ENCODE measurements at regions not wholly inside any gene's neighbourhood (a gene's known extent, or its start where the extent isn't known, plus 50 kb on each side); places are given as distances from the start of the nearest gene placed in this dataset.

- Mint-ChIP-seq H3K27me3 (no peaks in the 10 kb centered on the region), H3K4me3 (no peak overlapping the region), H3K4me1 (no peaks in the 10 kb centered on the region), H3K27ac (no peak overlapping the region), H3K9me3 (no peaks in the 10 kb centered on the region), H3K36me3 (ENCODE audit: low read depth) (no peaks in the 10 kb centered on the region)
- no peak for DNase-seq
- ATAC-seq: no peak
Observed at GRCh38 chr4:58749206-58749605, 1639.0 kb upstream of the IGFBP7 start.

GRCh38 chr4:58740897-58741296 is 1630.7 kb upstream of the IGFBP7 start:
- Mint-ChIP-seq H3K4me1 (no peaks in the 10 kb centered on the region), H3K27ac (no peak overlapping the region), H3K36me3 (ENCODE audit: low read depth) (no peaks in the 10 kb centered on the region), H3K9me3 (peaks cover 12% of the 10 kb centered on the region), H3K4me3 (no peak overlapping the region), H3K27me3 (no peaks in the 10 kb centered on the region)
- DNase-seq (no peak), ATAC-seq (no peak)

- Mint-ChIP-seq H3K9me3 (peaks cover 12% of the 10 kb centered on the region), H3K27me3 (no peaks in the 10 kb centered on the region), H3K4me1 (no peaks in the 10 kb centered on the region), H3K36me3 (ENCODE audit: low read depth) (no peaks in the 10 kb centered on the region), H3K27ac (no peak overlapping the region), H3K4me3 (no peak overlapping the region)
- ATAC-seq: no peak
- DNase-seq: no peak
Observed at GRCh38 chr4:58739275-58739674, 1629.1 kb upstream of the IGFBP7 start.

GRCh38 chr4:58738375-58738774 is 1628.2 kb upstream of the IGFBP7 start:
- no peak for ATAC-seq
- no peak for DNase-seq
- Mint-ChIP-seq H3K27me3 (no peaks in the 10 kb centered on the region), H3K4me3 (no peak overlapping the region), H3K27ac (no peak overlapping the region), H3K36me3 (ENCODE audit: low read depth) (no peaks in the 10 kb centered on the region), H3K4me1 (no peaks in the 10 kb centered on the region), H3K9me3 (peaks cover 12% of the 10 kb centered on the region)

GRCh38 chr4:58734030-58734674 is 1624.0 kb upstream of the IGFBP7 start:
- no peak for ATAC-seq
- DNase-seq: no peak
- Mint-ChIP-seq H3K4me1 (no peaks in the 10 kb centered on the region), H3K36me3 (ENCODE audit: low read depth) (no peaks in the 10 kb centered on the region), H3K4me3 (no peak overlapping the region), H3K27ac (no peak overlapping the region), H3K9me3 (peaks cover 7% of the 10 kb centered on the region), H3K27me3 (no peaks in the 10 kb centered on the region)

- no peak overlapping the region for H3K27ac Mint-ChIP-seq
- no peaks in the 10 kb centered on the region for H3K36me3 Mint-ChIP-seq (ENCODE audit: low read depth)
- no peak overlapping the region for H3K4me3 Mint-ChIP-seq
- DNase-seq (no peak), ATAC-seq (no peak)
- no peaks in the 10 kb centered on the region for H3K4me1 Mint-ChIP-seq
- H3K27me3 Mint-ChIP-seq: no peaks in the 10 kb centered on the region
- H3K9me3 Mint-ChIP-seq: peaks cover 4% of the 10 kb centered on the region
Observed at GRCh38 chr4:58732973-58733372, 1622.8 kb upstream of the IGFBP7 start.

GRCh38 chr4:58723954-58724353 is 1613.8 kb upstream of the IGFBP7 start:
- ATAC-seq: no peak
- Mint-ChIP-seq H3K4me1 (no peaks in the 10 kb centered on the region), H3K9me3 (no peaks in the 10 kb centered on the region), H3K36me3 (ENCODE audit: low read depth) (no peaks in the 10 kb centered on the region), H3K27me3 (no peaks in the 10 kb centered on the region), H3K27ac (no peak overlapping the region), H3K4me3 (no peak overlapping the region)
- DNase-seq: no peak

GRCh38 chr4:58711039-58711438 is 1600.9 kb upstream of the IGFBP7 start:
- DNase-seq (no peak), ATAC-seq (no peak)
- Mint-ChIP-seq H3K27me3 (no peaks in the 10 kb centered on the region), H3K4me3 (no peak overlapping the region), H3K4me1 (no peaks in the 10 kb centered on the region), H3K27ac (no peak overlapping the region), H3K9me3 (peaks cover 12% of the 10 kb centered on the region), H3K36me3 (ENCODE audit: low read depth) (no peaks in the 10 kb centered on the region)

GRCh38 chr4:58688568-58688967 is 1578.4 kb upstream of the IGFBP7 start:
- DNase-seq: no peak
- no peaks in the 10 kb centered on the region for H3K27me3 Mint-ChIP-seq
- no peak overlapping the region for H3K4me3 Mint-ChIP-seq
- H3K27ac Mint-ChIP-seq: no peak overlapping the region
- no peaks in the 10 kb centered on the region for H3K36me3 Mint-ChIP-seq (ENCODE audit: low read depth)
- peaks cover 9% of the 10 kb centered on the region for H3K9me3 Mint-ChIP-seq
- ATAC-seq: no peak
- no peaks in the 10 kb centered on the region for H3K4me1 Mint-ChIP-seq

GRCh38 chr4:58679886-58680285 is 1569.7 kb upstream of the IGFBP7 start:
- ATAC-seq: no peak
- Mint-ChIP-seq H3K9me3 (no peaks in the 10 kb centered on the region), H3K27ac (no peak overlapping the region), H3K4me1 (no peaks in the 10 kb centered on the region), H3K36me3 (ENCODE audit: low read depth) (no peaks in the 10 kb centered on the region), H3K27me3 (no peaks in the 10 kb centered on the region), H3K4me3 (no peak overlapping the region)
- no peak for DNase-seq

GRCh38 chr4:58679051-58679450 is 1568.9 kb upstream of the IGFBP7 start:
- Mint-ChIP-seq H3K4me1 (no peaks in the 10 kb centered on the region), H3K9me3 (no peaks in the 10 kb centered on the region), H3K27ac (no peak overlapping the region), H3K27me3 (no peaks in the 10 kb centered on the region), H3K4me3 (no peak overlapping the region), H3K36me3 (ENCODE audit: low read depth) (no peaks in the 10 kb centered on the region)
- ATAC-seq (no peak), DNase-seq (no peak)

- DNase-seq: no peak
- no peak overlapping the region for H3K4me3 Mint-ChIP-seq
Observed at GRCh38 chr4:58669783-58670182, 1559.6 kb upstream of the IGFBP7 start.

GRCh38 chr4:58665649-58666048 is 1555.5 kb upstream of the IGFBP7 start:
- ATAC-seq: no peak
- Mint-ChIP-seq H3K4me1 (no peaks in the 10 kb centered on the region), H3K4me3 (no peak overlapping the region), H3K9me3 (peaks cover 14% of the 10 kb centered on the region), H3K36me3 (ENCODE audit: low read depth) (no peaks in the 10 kb centered on the region), H3K27me3 (no peaks in the 10 kb centered on the region), H3K27ac (no peak overlapping the region)
- DNase-seq: no peak

More at GRCh38 chr4:58669783-58670182, 1559.6 kb upstream of the IGFBP7 start:
- H3K4me1 Mint-ChIP-seq: no peaks in the 10 kb centered on the region
- no peak overlapping the region for H3K27ac Mint-ChIP-seq
- H3K9me3 Mint-ChIP-seq: peaks cover 10% of the 10 kb centered on the region
- H3K27me3 Mint-ChIP-seq: no peaks in the 10 kb centered on the region
- H3K36me3 Mint-ChIP-seq (ENCODE audit: low read depth): no peaks in the 10 kb centered on the region
- no peak for ATAC-seq

GRCh38 chr4:58658701-58659100 is 1548.5 kb upstream of the IGFBP7 start:
- Mint-ChIP-seq H3K4me1 (no peaks in the 10 kb centered on the region), H3K36me3 (ENCODE audit: low read depth) (no peaks in the 10 kb centered on the region), H3K27me3 (no peaks in the 10 kb centered on the region), H3K4me3 (no peak overlapping the region), H3K27ac (no peak overlapping the region), H3K9me3 (peaks cover 8% of the 10 kb centered on the region)
- DNase-seq (no peak), ATAC-seq (no peak)

GRCh38 chr4:58653251-58653650 is 1543.1 kb upstream of the IGFBP7 start:
- Mint-ChIP-seq H3K4me3 (no peak overlapping the region), H3K27me3 (no peaks in the 10 kb centered on the region), H3K9me3 (peaks cover 7% of the 10 kb centered on the region), H3K27ac (no peak overlapping the region), H3K4me1 (no peaks in the 10 kb centered on the region), H3K36me3 (ENCODE audit: low read depth) (no peaks in the 10 kb centered on the region)
- ATAC-seq (no peak), DNase-seq (no peak)

GRCh38 chr4:58649226-58649625 is 1539.0 kb upstream of the IGFBP7 start:
- no peaks in the 10 kb centered on the region for H3K36me3 Mint-ChIP-seq (ENCODE audit: low read depth)
- ATAC-seq (no peak), DNase-seq (no peak)
- H3K27me3 Mint-ChIP-seq: no peaks in the 10 kb centered on the region
- no peaks in the 10 kb centered on the region for H3K4me1 Mint-ChIP-seq
- H3K4me3 Mint-ChIP-seq: no peak overlapping the region
- peaks cover 7% of the 10 kb centered on the region for H3K9me3 Mint-ChIP-seq
- no peak overlapping the region for H3K27ac Mint-ChIP-seq

All from activated naive CD8-positive, alpha-beta T cell treated with anti-CD3 and anti-CD28 coated beads, Interleukin-2, amount 50 U/mL, for 24 hours (primary cell).